SK-N-SH (cell line): ENCODE measurements at regions not wholly inside any gene's neighbourhood (a gene's known extent, or its start where the extent isn't known, plus 50 kb on each side); places are given as distances from the start of the nearest gene placed in this dataset.

Experiments
- CTCF ChIA-PET: fragments of 300-600, 350-600 bp; formaldehyde crosslinking; extraction: SDS; loops from one replicate; lab custom pipeline; 2021; lab: Yijun Ruan, JAX
- POLR2A ChIA-PET: fragments of 350-600 bp; sonication (Branson Sonifier 250); formaldehyde crosslinking; extraction: SDS; loops from one replicate; lab custom pipeline; 2020; ENCODE audit warnings: antibody characterized with exemption, inconsistent platforms; lab: Yijun Ruan, JAX
- DNase-seq: peaks from one replicate; pipeline ENCODE4 v3.0.0; 2012
- H2AFZ ChIP-seq: fragments of 200-600 bp; sonication (generic); 2 replicates; pipeline ENCODE4 v1.8.1; 2016; ENCODE audit warnings: antibody characterized with exemption, mild to moderate bottlenecking, low read depth
- H3F3A ChIP-seq: fragments of 200-600 bp; sonication (generic); replicated peaks from 2 replicates; pipeline ENCODE3; 2016; ENCODE audit warnings: antibody characterized with exemption, mild to moderate bottlenecking; ENCODE audit not compliant: insufficient read depth
- H3K27ac ChIP-seq, 2 experiments: fragments of 200-500 bp in 1 of 2; fragments of 200-600 bp in 1 of 2; sonication (Bioruptor generic) in 1 of 2; sonication (generic), shearing (Covaris generic) in 1 of 2; 2 replicates each; pipeline versions ENCODE4 v1.5.1 to v1.6.1; 2014 to 2016; ENCODE audit warnings: low read depth in 2 of 2, inconsistent platforms in 1 of 2, low read length in 1 of 2, mild to moderate bottlenecking in 1 of 2, mixed read lengths in 1 of 2
- H3K27me3 ChIP-seq: fragments of 200-600 bp; sonication (generic), shearing (Covaris generic); 2 replicates; pipeline ENCODE4 v1.6.1; 2016; ENCODE audit warnings: mixed run types; ENCODE audit not compliant: insufficient read depth
- H3K36me3 ChIP-seq, 2 experiments: fragments of 200-500 bp in 1 of 2; fragments of 200-600 bp in 1 of 2; sonication (Bioruptor generic) in 1 of 2; sonication (generic) in 1 of 2; replicated peaks in 1 of 2; 2 replicates each; pipeline versions ENCODE3 to v1.5.1; 2014 to 2016; ENCODE audit warnings: low read length in 1 of 2, mild to moderate bottlenecking in 1 of 2; ENCODE audit not compliant: insufficient read depth in 2 of 2, control insufficient read depth in 1 of 2
- H3K4me1 ChIP-seq, 2 experiments: fragments of 200-500 bp in 1 of 2; fragments of 200-600 bp in 1 of 2; sonication (Bioruptor generic) in 1 of 2; sonication (generic), shearing (Covaris generic) in 1 of 2; 2 replicates each; pipeline versions ENCODE4 v1.5.1 to v1.6.1; 2014 to 2016; ENCODE audit warnings: low read depth in 1 of 2, low read length in 1 of 2, mixed run types in 1 of 2; ENCODE audit not compliant: insufficient read depth in 2 of 2, control insufficient read depth in 1 of 2
- H3K4me2 ChIP-seq: fragments of 200-600 bp; sonication (generic), shearing (Covaris generic); 2 replicates; pipeline ENCODE4 v1.6.1; 2017; ENCODE audit warnings: mixed run types
- H3K4me3 ChIP-seq, 2 experiments: fragments of 200-500 bp in 1 of 2; fragments of 200-600 bp in 1 of 2; sonication (Bioruptor generic) in 1 of 2; sonication (generic), shearing (Covaris generic) in 1 of 2; 2 replicates each; pipeline versions ENCODE4 v1.5.1 to v1.8.1; 2014 to 2016; ENCODE audit warnings: low read depth in 2 of 2, inconsistent platforms in 1 of 2, low read length in 1 of 2, mild to moderate bottlenecking in 1 of 2, mixed read lengths in 1 of 2, moderate library complexity in 1 of 2
- H3K79me2 ChIP-seq: fragments of 200-600 bp; sonication (generic); 2 replicates; pipeline ENCODE4 v1.8.1; 2017; ENCODE audit warnings: mild to moderate bottlenecking; ENCODE audit not compliant: insufficient read depth
- H3K9ac ChIP-seq: fragments of 200-600 bp; sonication (generic); 2 replicates; pipeline ENCODE4 v1.6.1; 2017; ENCODE audit warnings: mixed run types
- H3K9me2 ChIP-seq: fragments of 200-600 bp; sonication (generic); 2 replicates; pipeline ENCODE4 v1.6.1; 2017; ENCODE audit warnings: mixed run types
- H3K9me3 ChIP-seq: fragments of 200-600 bp; sonication (generic); 2 replicates; pipeline ENCODE4 v1.6.1; 2017; ENCODE audit warnings: mixed run types, mild to moderate bottlenecking, moderate library complexity
- H4K20me1 ChIP-seq: fragments of 200-600 bp; sonication (generic); 2 replicates; pipeline ENCODE4 v1.6.1; 2017; ENCODE audit warnings: mild to moderate bottlenecking, mixed run types; ENCODE audit not compliant: insufficient read depth
- CHD2 ChIP-seq: fragments of 150-350 bp; IDR thresholded peaks from 2 replicates; pipeline ENCODE4 v1.6.1; 2018; ENCODE audit warnings: low read length; ENCODE audit not compliant: partially characterized antibody
- ELF1 ChIP-seq: IDR thresholded peaks from 2 replicates; pipeline ENCODE4 v1.4.0; 2012
- EP300 ChIP-seq, 2 experiments: IDR thresholded peaks; 2 replicates each; pipeline versions ENCODE4 v1.4.0 to v1.6.1; 2012; ENCODE audit warnings: borderline replicate concordance in 1 of 2, low read depth in 1 of 2, low read length in 1 of 2
- FOXJ3 ChIP-seq: sonication (generic); formaldehyde crosslinking; IDR thresholded peaks from 2 replicates; pipeline ENCODE4 v1.5.1; 2020; ENCODE audit warnings: mild to moderate bottlenecking, missing genetic modification reagents
- GABPA ChIP-seq: IDR thresholded peaks from 2 replicates; pipeline ENCODE4 v1.4.0; 2012; ENCODE audit warnings: low read depth, mild to moderate bottlenecking
- GATA2 ChIP-seq: sonication (generic); formaldehyde crosslinking; IDR thresholded peaks from 2 replicates; pipeline ENCODE4 v1.5.0; 2020; ENCODE audit warnings: mild to moderate bottlenecking, missing genetic modification reagents
- MEF2A ChIP-seq: IDR thresholded peaks from 2 replicates; pipeline ENCODE4 v1.4.0; 2012; ENCODE audit warnings: low read depth, borderline replicate concordance
- RAD21 ChIP-seq: IDR thresholded peaks from 2 replicates; pipeline ENCODE4 v1.6.1; 2012; ENCODE audit warnings: mild to moderate bottlenecking, low read length
- RCOR1 ChIP-seq: fragments of 150-350 bp; IDR thresholded peaks from 2 replicates; pipeline ENCODE4 v1.6.1; 2017; ENCODE audit warnings: antibody characterized with exemption, low read length
- RFX5 ChIP-seq: IDR thresholded peaks from 2 replicates; pipeline ENCODE4 v1.6.1; 2012; ENCODE audit warnings: mild to moderate bottlenecking, improper control_type of control experiment, low read length
- RXRA ChIP-seq: IDR thresholded peaks from 2 replicates; pipeline ENCODE4 v1.4.0; 2012; ENCODE audit warnings: low read depth, mild to moderate bottlenecking, borderline replicate concordance
- SIN3A ChIP-seq: IDR thresholded peaks from 2 replicates; pipeline ENCODE4 v1.6.1; 2012; ENCODE audit warnings: low read depth, mild to moderate bottlenecking, low read length, moderate library complexity, borderline replicate concordance
- SMC3 ChIP-seq: IDR thresholded peaks from 2 replicates; pipeline ENCODE4 v1.6.1; 2012; ENCODE audit warnings: low read depth, low read length, improper control_type of control experiment
- TCF12 ChIP-seq: IDR thresholded peaks from 2 replicates; pipeline ENCODE4 v1.4.0; 2012
- WGBS: methylation state at CpG from one replicate; pipeline ENCODE4 v1.1.6; 2017; ENCODE audit warnings: low lambda C conversion rate; 5-methylcytosine and 5-hydroxymethylcytosine counted together
- TF ChIP-seq, protein P1 (sequence below): IDR thresholded peaks from 2 replicates; pipeline ENCODE4 v1.6.1; 2012; ENCODE audit warnings: mild to moderate bottlenecking, low read depth, low read length, moderate library complexity
- TF ChIP-seq, protein P2 (sequence below): fragments of 150-350 bp; IDR thresholded peaks from 2 replicates; pipeline ENCODE4 v1.6.1; 2017; ENCODE audit warnings: antibody characterized with exemption, low read length, low read depth, borderline replicate concordance
- TF ChIP-seq, protein P3 (sequence below): IDR thresholded peaks from 2 replicates; pipeline ENCODE4 v1.4.0; 2012; ENCODE audit warnings: low read depth, borderline replicate concordance
- TF ChIP-seq, protein P4 (sequence below): fragments of 200-600 bp; sonication (generic); IDR thresholded peaks from 2 replicates; pipeline ENCODE4 v1.6.1; 2017; ENCODE audit warnings: antibody characterized with exemption, mild to moderate bottlenecking, moderate library complexity

DNA sequence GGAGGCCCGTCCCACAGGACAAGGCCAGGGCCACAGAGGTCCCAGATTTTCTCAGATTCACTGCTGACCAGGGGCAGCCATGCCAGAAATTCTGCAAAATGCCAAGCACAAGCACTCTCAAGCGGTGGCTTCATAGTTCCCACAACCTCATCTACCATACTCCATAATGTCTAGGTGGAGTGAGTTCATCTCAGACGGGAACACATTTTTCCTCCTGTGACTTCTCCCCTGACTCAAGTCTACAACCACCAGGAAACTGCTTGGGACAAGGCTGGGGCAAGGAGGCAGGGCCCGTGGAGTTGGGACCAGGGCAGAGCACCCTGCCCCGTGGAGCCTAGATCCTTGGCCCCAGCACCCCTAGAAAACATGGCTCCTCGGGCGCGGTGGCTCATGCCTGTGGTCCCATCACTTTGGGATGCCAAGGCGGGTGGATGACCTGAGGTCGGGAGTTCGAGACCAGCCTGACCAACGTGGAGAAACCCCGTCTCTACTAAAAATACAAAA lies 150.7 kb upstream of the HAAO start:
- Histone ChIP-seq H4K20me1 (no peaks in the 10 kb centered on the region), H3K9ac (no peak overlapping the region), H3K4me1 (peaks cover 0 to 15% of the 10 kb centered on the region in 2 experiments; a peak in 1 of 4 replicates), H2AFZ (no peak overlapping the region), H3F3A (no peaks in the 10 kb centered on the region), H3K4me3 (no peak overlapping the region), H3K27me3 (no peaks in the 10 kb centered on the region), H3K4me2 (no peak overlapping the region), H3K79me2 (no peaks in the 10 kb centered on the region), H3K9me2 (no peaks in the 10 kb centered on the region), H3K27ac (no peak overlapping the region), H3K36me3 (no peaks in the 10 kb centered on the region), H3K9me3 (no peaks in the 10 kb centered on the region)
- TF ChIP-seq GABPA = no peak
- TF ChIP-seq TCF12 = no peak
- no peak for TF ChIP-seq RAD21
- TF ChIP-seq GATA2 = no peak
- TF ChIP-seq, protein P1, sequence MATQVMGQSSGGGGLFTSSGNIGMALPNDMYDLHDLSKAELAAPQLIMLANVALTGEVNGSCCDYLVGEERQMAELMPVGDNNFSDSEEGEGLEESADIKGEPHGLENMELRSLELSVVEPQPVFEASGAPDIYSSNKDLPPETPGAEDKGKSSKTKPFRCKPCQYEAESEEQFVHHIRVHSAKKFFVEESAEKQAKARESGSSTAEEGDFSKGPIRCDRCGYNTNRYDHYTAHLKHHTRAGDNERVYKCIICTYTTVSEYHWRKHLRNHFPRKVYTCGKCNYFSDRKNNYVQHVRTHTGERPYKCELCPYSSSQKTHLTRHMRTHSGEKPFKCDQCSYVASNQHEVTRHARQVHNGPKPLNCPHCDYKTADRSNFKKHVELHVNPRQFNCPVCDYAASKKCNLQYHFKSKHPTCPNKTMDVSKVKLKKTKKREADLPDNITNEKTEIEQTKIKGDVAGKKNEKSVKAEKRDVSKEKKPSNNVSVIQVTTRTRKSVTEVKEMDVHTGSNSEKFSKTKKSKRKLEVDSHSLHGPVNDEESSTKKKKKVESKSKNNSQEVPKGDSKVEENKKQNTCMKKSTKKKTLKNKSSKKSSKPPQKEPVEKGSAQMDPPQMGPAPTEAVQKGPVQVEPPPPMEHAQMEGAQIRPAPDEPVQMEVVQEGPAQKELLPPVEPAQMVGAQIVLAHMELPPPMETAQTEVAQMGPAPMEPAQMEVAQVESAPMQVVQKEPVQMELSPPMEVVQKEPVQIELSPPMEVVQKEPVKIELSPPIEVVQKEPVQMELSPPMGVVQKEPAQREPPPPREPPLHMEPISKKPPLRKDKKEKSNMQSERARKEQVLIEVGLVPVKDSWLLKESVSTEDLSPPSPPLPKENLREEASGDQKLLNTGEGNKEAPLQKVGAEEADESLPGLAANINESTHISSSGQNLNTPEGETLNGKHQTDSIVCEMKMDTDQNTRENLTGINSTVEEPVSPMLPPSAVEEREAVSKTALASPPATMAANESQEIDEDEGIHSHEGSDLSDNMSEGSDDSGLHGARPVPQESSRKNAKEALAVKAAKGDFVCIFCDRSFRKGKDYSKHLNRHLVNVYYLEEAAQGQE = no peak
- CTCF ChIA-PET = interaction anchor here (0.9 to 9.2 kb wide), 9 partner anchors 13 to 634 kb away, joined by 3 to 125 read pairs (median 58); partner anchors contain the start of gene ZFP36L2
- WGBS = 91% methylated on average over 13 of the region's 13 CpGs
- DNase-seq = no peak
- POLR2A ChIA-PET = no interaction called here

DNA sequence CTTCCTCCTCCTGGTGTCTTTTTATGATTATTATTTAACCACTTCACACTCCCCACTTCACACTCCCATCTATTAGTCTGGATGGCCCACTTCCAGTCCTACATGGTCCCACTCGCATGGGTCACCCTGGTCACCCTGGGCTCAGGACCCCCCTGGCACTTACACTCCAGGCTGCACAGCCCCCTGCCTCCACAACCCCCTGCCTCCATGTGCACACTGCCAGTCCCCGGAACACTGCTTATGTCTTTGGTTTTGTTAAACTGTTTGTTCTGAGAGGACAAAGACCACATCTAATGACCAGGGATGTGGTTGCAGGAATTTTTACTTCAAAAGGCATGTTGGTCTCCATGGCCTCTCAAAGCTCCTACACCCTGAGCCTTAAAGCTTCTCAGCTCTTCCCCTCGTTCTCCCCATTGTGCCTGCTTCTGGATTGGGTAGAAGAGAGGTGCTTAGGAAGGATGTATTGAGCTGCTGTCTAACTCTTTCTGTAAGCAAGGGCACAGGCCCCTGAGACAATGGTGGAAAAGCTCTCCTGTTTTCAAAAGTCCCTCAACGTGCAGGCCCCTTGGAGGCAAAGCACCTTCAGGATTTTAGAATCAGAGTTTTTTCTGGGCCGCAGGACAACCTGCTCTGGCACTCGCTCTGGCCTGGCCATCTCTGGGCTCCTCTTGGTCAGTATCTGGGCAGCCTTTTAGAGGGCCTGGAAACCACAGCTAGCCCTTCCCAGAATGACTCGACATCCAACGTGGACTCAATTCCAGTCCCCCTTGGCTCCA lies 150.0 kb upstream of the HAAO start:
- CTCF ChIA-PET = interaction anchor here (0.9 to 9.2 kb wide), 7 partner anchors 12 to 666 kb away, joined by 3 to 125 read pairs (median 3); partner anchors contain the start of gene ZFP36L2
- no peak overlapping the region for H3K9ac ChIP-seq
- no peaks in the 10 kb centered on the region for H3K9me2 ChIP-seq
- no peak overlapping the region for H3K4me2 ChIP-seq
- POLR2A ChIA-PET = no interaction called here
- no peaks in the 10 kb centered on the region for H3K27me3 ChIP-seq
- WGBS = 86% methylated on average over 8 of the region's 8 CpGs
- no peaks in the 10 kb centered on the region for H3F3A ChIP-seq
- no peak for DNase-seq
- H3K4me1 ChIP-seq = peaks cover 0 to 15% of the 10 kb centered on the region in 2 experiments; a peak in 1 of 4 replicates
- no peak overlapping the region for H2AFZ ChIP-seq
- no peaks in the 10 kb centered on the region for H3K36me3 ChIP-seq
- H4K20me1 ChIP-seq = no peaks in the 10 kb centered on the region
- H3K27ac ChIP-seq = no peak overlapping the region
- H3K9me3 ChIP-seq = no peaks in the 10 kb centered on the region
- no peak overlapping the region for H3K4me3 ChIP-seq
- H3K79me2 ChIP-seq = no peaks in the 10 kb centered on the region
- TF ChIP-seq TCF12 (no peak), RFX5 (no peak), SMC3 (no peak), RCOR1 (no peak), CHD2 (no peak), SIN3A (no peak), EP300 (IDR thresholded peaks at IDR 0.05; ENCODE audit: borderline replicate concordance in 1 of 2, low read depth in 1 of 2, low read length in 1 of 2) (no peak), FOXJ3 (CRISPR knock-in tag) (no peak), GABPA (no peak), RXRA (no peak), ELF1 (no peak), MEF2A (no peak)
- TF ChIP-seq, protein P2, sequence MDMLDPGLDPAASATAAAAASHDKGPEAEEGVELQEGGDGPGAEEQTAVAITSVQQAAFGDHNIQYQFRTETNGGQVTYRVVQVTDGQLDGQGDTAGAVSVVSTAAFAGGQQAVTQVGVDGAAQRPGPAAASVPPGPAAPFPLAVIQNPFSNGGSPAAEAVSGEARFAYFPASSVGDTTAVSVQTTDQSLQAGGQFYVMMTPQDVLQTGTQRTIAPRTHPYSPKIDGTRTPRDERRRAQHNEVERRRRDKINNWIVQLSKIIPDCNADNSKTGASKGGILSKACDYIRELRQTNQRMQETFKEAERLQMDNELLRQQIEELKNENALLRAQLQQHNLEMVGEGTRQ = no peak
- TF ChIP-seq, protein P3, sequence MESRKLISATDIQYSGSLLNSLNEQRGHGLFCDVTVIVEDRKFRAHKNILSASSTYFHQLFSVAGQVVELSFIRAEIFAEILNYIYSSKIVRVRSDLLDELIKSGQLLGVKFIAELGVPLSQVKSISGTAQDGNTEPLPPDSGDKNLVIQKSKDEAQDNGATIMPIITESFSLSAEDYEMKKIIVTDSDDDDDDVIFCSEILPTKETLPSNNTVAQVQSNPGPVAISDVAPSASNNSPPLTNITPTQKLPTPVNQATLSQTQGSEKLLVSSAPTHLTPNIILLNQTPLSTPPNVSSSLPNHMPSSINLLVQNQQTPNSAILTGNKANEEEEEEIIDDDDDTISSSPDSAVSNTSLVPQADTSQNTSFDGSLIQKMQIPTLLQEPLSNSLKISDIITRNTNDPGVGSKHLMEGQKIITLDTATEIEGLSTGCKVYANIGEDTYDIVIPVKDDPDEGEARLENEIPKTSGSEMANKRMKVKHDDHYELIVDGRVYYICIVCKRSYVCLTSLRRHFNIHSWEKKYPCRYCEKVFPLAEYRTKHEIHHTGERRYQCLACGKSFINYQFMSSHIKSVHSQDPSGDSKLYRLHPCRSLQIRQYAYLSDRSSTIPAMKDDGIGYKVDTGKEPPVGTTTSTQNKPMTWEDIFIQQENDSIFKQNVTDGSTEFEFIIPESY = no peak
- TF ChIP-seq, protein P4, sequence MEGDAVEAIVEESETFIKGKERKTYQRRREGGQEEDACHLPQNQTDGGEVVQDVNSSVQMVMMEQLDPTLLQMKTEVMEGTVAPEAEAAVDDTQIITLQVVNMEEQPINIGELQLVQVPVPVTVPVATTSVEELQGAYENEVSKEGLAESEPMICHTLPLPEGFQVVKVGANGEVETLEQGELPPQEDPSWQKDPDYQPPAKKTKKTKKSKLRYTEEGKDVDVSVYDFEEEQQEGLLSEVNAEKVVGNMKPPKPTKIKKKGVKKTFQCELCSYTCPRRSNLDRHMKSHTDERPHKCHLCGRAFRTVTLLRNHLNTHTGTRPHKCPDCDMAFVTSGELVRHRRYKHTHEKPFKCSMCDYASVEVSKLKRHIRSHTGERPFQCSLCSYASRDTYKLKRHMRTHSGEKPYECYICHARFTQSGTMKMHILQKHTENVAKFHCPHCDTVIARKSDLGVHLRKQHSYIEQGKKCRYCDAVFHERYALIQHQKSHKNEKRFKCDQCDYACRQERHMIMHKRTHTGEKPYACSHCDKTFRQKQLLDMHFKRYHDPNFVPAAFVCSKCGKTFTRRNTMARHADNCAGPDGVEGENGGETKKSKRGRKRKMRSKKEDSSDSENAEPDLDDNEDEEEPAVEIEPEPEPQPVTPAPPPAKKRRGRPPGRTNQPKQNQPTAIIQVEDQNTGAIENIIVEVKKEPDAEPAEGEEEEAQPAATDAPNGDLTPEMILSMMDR = no peak
